RWPE2 (cell line): ENCODE measurements at regions not wholly inside any gene's neighbourhood (a gene's known extent, or its start where the extent isn't known, plus 50 kb on each side); places are given as distances from the start of the nearest gene placed in this dataset.
"Not testable (repeated sequence)": the region's sequence is repeated elsewhere in the genome, so short reads cannot be mapped to it uniquely, and the experiment has no call there.

ENCODE experiments used
- ATAC-seq: fragments of 200-7000 bp; cut with Tn5 transposase; 3 replicates; pipeline ENCODE4 v1.9.1; 2021; ENCODE audit warnings: low read depth
- DNase-seq: peaks from one replicate; pipeline ENCODE4 v3.0.0-alpha.2; 2020; ENCODE audit warnings: low spot score
- H3K27ac ChIP-seq: fragments of 450-650 bp; 2 replicates; pipeline ENCODE4 v1.5.1; 2017; ENCODE audit warnings: mild to moderate bottlenecking; ENCODE audit not compliant: poor library complexity, severe bottlenecking
- H3K27me3 ChIP-seq: fragments of 250-450 bp; sonication (Bioruptor Pico); 2 replicates; pipeline ENCODE4 v1.5.1; 2021; ENCODE audit warnings: mild to moderate bottlenecking, moderate library complexity; ENCODE audit not compliant: insufficient read depth, poor library complexity, severe bottlenecking
- H3K36me3 ChIP-seq: fragments of 250-450 bp; sonication (Bioruptor Pico); 2 replicates; pipeline ENCODE4 v1.5.1; 2020; ENCODE audit warnings: low read depth, mild to moderate bottlenecking, moderate library complexity
- H3K4me1 ChIP-seq: fragments of 250-450 bp; sonication (Bioruptor Pico); 2 replicates; pipeline ENCODE4 v1.5.1; 2021; ENCODE audit warnings: mild to moderate bottlenecking, moderate library complexity; ENCODE audit not compliant: insufficient read depth, poor library complexity, severe bottlenecking
- H3K4me3 ChIP-seq: fragments of 250-450 bp; sonication (Bioruptor Pico); 2 replicates; pipeline ENCODE4 v1.5.1; 2021; ENCODE audit warnings: mild to moderate bottlenecking, moderate library complexity; ENCODE audit not compliant: severe bottlenecking
- H3K9me3 ChIP-seq: fragments of 250-450 bp; sonication (Bioruptor Pico); 2 replicates; pipeline ENCODE4 v1.5.1; 2021; ENCODE audit warnings: mild to moderate bottlenecking, moderate library complexity; ENCODE audit not compliant: severe bottlenecking
- TF ChIP-seq, protein P1 (sequence below): fragments of 450-650 bp; IDR thresholded peaks from one replicate; pipeline ENCODE4 v1.5.1; 2017; ENCODE audit warnings: mild to moderate bottlenecking, moderate library complexity; ENCODE audit not compliant: poor library complexity, severe bottlenecking

GRCh38 chr3:87792534-87793336, 266.1 kb downstream of the CGGBP1 start, which contains the start of gene HTR1F:
HTR1F (plus strand) TSS chr3:87792706.
- H3K4me1 ChIP-seq, result no peaks in the 10 kb centered on the region
- TF ChIP-seq, protein P1, sequence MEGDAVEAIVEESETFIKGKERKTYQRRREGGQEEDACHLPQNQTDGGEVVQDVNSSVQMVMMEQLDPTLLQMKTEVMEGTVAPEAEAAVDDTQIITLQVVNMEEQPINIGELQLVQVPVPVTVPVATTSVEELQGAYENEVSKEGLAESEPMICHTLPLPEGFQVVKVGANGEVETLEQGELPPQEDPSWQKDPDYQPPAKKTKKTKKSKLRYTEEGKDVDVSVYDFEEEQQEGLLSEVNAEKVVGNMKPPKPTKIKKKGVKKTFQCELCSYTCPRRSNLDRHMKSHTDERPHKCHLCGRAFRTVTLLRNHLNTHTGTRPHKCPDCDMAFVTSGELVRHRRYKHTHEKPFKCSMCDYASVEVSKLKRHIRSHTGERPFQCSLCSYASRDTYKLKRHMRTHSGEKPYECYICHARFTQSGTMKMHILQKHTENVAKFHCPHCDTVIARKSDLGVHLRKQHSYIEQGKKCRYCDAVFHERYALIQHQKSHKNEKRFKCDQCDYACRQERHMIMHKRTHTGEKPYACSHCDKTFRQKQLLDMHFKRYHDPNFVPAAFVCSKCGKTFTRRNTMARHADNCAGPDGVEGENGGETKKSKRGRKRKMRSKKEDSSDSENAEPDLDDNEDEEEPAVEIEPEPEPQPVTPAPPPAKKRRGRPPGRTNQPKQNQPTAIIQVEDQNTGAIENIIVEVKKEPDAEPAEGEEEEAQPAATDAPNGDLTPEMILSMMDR, result no peak
- ATAC-seq (peak; percentile 46; the same call in 2 of the 3 replicates), DNase-seq (peak; percentile 42)
- H3K27me3 ChIP-seq, result peaks cover 45% of the 10 kb centered on the region
- H3K4me3 ChIP-seq, result peak within 1 kb of the TSS; percentile 1
- no peaks in the 10 kb centered on the region for H3K9me3 ChIP-seq
- H3K36me3 ChIP-seq, result no peaks in the 10 kb centered on the region
- no peak within 1 kb of the TSS for H3K27ac ChIP-seq

GRCh38 chr3:87792198-87792533, 266.6 kb downstream of the CGGBP1 start:
- no peak overlapping the region for H3K4me3 ChIP-seq
- ATAC-seq (no peak), DNase-seq (no peak)
- peaks cover 45% of the 10 kb centered on the region for H3K27me3 ChIP-seq
- H3K4me1 ChIP-seq, result no peaks in the 10 kb centered on the region
- no peak overlapping the region for H3K27ac ChIP-seq
- no peaks in the 10 kb centered on the region for H3K36me3 ChIP-seq
- H3K9me3 ChIP-seq, result no peaks in the 10 kb centered on the region
- TF ChIP-seq, protein P1, result no peak

DNA sequence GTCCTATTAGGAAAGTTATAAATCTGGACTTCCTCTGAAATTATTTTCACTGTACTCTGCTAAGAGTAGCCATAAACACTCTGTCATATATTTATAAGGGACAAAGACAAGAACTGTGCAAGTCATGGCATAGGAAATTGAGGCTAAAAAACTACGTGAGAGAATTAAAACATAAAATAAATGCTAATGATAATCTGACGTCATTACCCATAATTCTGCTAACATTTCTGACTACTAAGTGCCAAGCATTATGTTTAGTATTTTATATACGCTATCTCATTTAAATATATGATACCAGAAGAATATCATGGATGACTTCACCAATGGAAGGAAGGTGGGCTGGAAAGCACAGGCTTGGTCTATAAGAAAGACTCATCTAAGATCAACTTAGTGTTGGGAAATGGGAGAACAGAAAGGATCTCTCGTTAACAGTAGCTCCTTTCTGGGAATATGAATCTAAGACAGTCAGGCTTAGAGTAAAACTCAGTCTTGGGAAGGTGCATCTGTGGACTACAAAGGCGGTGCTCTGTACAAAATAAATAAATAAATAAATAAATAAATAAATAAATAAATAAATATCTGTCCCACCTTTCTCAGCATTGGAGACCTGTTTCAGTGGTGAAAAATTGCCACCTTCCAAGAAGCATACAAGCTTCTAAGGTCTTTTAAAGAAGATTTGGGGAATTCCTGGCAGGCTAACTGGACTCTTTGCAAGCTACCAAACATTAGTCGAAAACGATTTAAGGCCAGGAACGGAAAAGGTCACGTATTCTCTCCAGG, 267.4 kb downstream of the CGGBP1 start:
- ATAC-seq (no peak), DNase-seq (no peak)
- H3K9me3 ChIP-seq, result no peaks in the 10 kb centered on the region
- no peaks in the 10 kb centered on the region for H3K36me3 ChIP-seq
- H3K27me3 ChIP-seq, result peaks cover 45% of the 10 kb centered on the region
- TF ChIP-seq, protein P1, result no peak
- H3K4me3 ChIP-seq, result no peak overlapping the region
- H3K4me1 ChIP-seq, result no peaks in the 10 kb centered on the region
- H3K27ac ChIP-seq, result no peak overlapping the region

DNA sequence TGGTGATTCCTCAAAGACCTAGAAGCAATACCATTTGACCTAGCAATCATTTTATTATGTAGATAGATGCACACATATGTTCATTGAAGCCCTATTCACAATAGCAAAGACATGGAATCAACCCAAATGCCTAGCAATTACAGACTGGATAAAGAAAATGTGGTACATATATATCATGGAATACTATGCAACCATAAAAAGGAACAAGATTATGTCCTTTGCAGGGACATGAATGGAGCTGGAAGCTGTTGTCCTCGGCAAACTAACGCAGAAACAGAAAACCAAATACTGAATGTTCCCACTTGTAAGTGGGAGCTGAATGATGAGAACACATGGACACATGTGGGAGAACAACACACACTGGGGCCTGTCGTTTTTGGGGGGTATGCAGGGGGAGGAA, 269.8 kb downstream of the CGGBP1 start:
- H3K4me3 ChIP-seq, result not testable (repeated sequence)
- H3K27me3 ChIP-seq, result peaks cover 39% of the 10 kb centered on the region

GRCh38 chr3:87788516-87788915, 270.3 kb downstream of the CGGBP1 start:
- Histone ChIP-seq H3K4me3 (no peak overlapping the region), H3K36me3 (no peaks in the 10 kb centered on the region), H3K27ac (no peak overlapping the region), H3K27me3 (peaks cover 34% of the 10 kb centered on the region), H3K4me1 (no peaks in the 10 kb centered on the region), H3K9me3 (no peaks in the 10 kb centered on the region)
- TF ChIP-seq, protein P1, result no peak
- ATAC-seq (no peak), DNase-seq (no peak)

More for the DNA sequence above, 269.8 kb downstream of the CGGBP1 start:
- not testable (repeated sequence) for H3K9me3 ChIP-seq, H3K4me1 ChIP-seq, H3K36me3 ChIP-seq, ATAC-seq, H3K27ac ChIP-seq, DNase-seq
